Endothelial cell (in vitro differentiated cells): ENCODE measurements at regions not wholly inside any gene's neighbourhood (a gene's known extent, or its start where the extent isn't known, plus 50 kb on each side); places are given as distances from the start of the nearest gene placed in this dataset.

ENCODE experiments used
- DNase-seq: peaks from one replicate; pipeline ENCODE4 v3.0.0; 2021; ENCODE audit warnings: low spot score
- H3K27ac Mint-ChIP-seq: one replicate; pipeline ENCODE4 v1.8.0; 2021; ENCODE audit warnings: mixed read lengths, inconsistent platforms; ENCODE audit not compliant: unreplicated experiment
- H3K27me3 Mint-ChIP-seq: one replicate; pipeline ENCODE4 v1.8.0; 2021; ENCODE audit warnings: mild to moderate bottlenecking, moderate library complexity, mixed read lengths, inconsistent platforms; ENCODE audit not compliant: unreplicated experiment
- H3K36me3 Mint-ChIP-seq: one replicate; pipeline ENCODE4 v1.8.0; 2021; ENCODE audit warnings: mild to moderate bottlenecking, low read depth, mixed read lengths, inconsistent platforms; ENCODE audit not compliant: unreplicated experiment
- H3K4me1 Mint-ChIP-seq: one replicate; pipeline ENCODE4 v1.8.0; 2021; ENCODE audit warnings: mild to moderate bottlenecking, mixed read lengths, inconsistent platforms; ENCODE audit not compliant: unreplicated experiment
- H3K4me3 Mint-ChIP-seq: one replicate; pipeline ENCODE4 v1.8.0; 2021; ENCODE audit warnings: mild to moderate bottlenecking, mixed read lengths, inconsistent platforms; ENCODE audit not compliant: unreplicated experiment
- H3K9me3 Mint-ChIP-seq: one replicate; pipeline ENCODE4 v1.8.0; 2021; ENCODE audit warnings: mixed read lengths, inconsistent platforms; ENCODE audit not compliant: unreplicated experiment
- TF ChIP-seq, protein P1 (sequence below): fragments of 200-600 bp; sonication (generic); IDR thresholded peaks from one replicate; pipeline ENCODE4 v1.5.0; 2021; ENCODE audit warnings: antibody characterized with exemption; ENCODE audit not compliant: unreplicated experiment

DNA sequence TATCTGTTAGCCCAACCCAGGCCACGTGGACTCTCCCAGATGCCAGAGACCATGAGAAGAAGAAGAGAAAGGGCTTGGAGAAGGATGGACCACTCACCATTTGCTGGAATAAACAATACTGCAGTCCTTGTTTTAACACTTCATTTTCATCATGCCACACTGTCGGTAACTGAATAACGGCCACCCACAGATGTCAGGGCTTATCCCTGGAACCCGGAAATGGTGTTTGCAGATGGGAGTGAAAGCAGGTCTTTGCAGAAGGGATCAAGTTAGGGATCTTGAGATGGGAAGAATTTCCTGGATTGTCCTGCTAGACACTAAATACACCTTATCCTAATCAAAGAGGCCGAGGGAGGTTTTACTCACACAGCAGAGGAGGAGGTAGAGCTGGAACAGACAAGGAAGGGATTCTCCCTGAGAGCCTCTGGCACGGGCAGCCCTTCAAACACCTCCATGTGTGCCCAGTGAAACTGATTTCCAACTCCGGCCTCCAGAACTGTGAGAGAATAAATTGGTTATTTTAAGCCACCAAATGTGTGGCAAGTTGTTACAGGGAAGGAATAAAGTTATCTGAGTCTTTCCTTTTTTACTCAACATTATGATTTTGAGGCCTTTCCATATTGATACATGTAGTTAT, 56.3 kb upstream of the SFMBT2 start:
- Mint-ChIP-seq H3K27ac (no peak overlapping the region), H3K36me3 (no peaks in the 10 kb centered on the region), H3K9me3 (no peaks in the 10 kb centered on the region), H3K27me3 (no peaks in the 10 kb centered on the region), H3K4me1 (peaks cover 3% of the 10 kb centered on the region), H3K4me3 (no peak overlapping the region)
- DNase-seq: no peak
- TF ChIP-seq, protein P1, sequence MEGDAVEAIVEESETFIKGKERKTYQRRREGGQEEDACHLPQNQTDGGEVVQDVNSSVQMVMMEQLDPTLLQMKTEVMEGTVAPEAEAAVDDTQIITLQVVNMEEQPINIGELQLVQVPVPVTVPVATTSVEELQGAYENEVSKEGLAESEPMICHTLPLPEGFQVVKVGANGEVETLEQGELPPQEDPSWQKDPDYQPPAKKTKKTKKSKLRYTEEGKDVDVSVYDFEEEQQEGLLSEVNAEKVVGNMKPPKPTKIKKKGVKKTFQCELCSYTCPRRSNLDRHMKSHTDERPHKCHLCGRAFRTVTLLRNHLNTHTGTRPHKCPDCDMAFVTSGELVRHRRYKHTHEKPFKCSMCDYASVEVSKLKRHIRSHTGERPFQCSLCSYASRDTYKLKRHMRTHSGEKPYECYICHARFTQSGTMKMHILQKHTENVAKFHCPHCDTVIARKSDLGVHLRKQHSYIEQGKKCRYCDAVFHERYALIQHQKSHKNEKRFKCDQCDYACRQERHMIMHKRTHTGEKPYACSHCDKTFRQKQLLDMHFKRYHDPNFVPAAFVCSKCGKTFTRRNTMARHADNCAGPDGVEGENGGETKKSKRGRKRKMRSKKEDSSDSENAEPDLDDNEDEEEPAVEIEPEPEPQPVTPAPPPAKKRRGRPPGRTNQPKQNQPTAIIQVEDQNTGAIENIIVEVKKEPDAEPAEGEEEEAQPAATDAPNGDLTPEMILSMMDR: no peak

DNA sequence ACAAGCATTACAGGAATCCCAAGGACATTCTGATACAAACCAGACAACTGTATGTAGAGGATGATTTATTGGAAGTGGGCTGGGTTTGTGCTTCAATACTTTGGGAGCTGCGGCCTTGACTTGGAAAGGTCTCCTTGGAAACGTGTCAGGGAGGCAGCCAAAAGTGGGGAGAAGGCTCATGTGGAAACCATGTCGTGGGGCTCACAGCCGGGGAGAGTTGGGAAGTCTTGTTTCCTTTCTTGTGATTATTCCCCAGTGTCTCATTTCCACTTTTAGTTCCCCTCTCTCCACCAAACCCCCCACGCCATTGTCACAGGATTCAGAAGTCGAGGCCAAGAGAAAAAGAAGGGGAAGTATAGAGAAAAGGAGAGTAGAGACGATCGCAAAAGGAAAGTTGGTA, 53.9 kb upstream of the SFMBT2 start:
- Mint-ChIP-seq H3K27ac (no peak overlapping the region), H3K9me3 (no peaks in the 10 kb centered on the region), H3K27me3 (no peaks in the 10 kb centered on the region), H3K4me1 (peaks cover 3% of the 10 kb centered on the region), H3K4me3 (no peak overlapping the region), H3K36me3 (no peaks in the 10 kb centered on the region)
- TF ChIP-seq, protein P1: no peak
- DNase-seq: no peak
